ENCODE measurements at regions not wholly inside any gene's neighbourhood (a gene's known extent, or its start where the extent isn't known, plus 50 kb on each side); places are given as distances from the start of the nearest gene placed in this dataset.
"Not testable (repeated sequence)": the region's sequence is repeated elsewhere in the genome, so short reads cannot be mapped to it uniquely, and the experiment has no call there.

DNA sequence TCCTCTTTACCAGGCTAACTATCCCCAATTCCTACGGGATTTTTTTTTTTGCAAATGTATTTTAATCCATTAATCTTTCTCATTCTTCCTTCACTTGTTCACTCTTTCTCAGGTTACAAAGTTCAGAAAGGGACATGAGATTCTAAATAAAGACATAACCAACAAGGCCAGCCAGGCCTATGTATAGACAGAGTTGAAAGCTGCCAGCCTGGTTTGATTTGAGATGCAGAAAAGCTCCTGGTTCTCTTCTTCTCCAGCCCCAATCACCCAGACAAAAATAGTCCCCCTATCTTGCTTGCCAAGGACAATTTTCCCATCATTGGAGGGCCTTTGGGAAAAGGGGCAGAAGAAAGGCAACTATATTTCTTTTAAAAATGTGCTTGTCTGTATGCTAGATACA, 398.8 kb downstream of the NFIB start:
- no peak overlapping the region for H3K4me3 ChIP-seq
- no peak overlapping the region for H2AFZ ChIP-seq
- H3K9me3 ChIP-seq (ENCODE audit: low read depth): no peaks in the 10 kb centered on the region
- no peaks in the 10 kb centered on the region for H3K9me2 ChIP-seq (ENCODE audit: insufficient read depth)
- H3K27me3 ChIP-seq (replicated peaks; ENCODE audit: insufficient read depth): no peaks in the 10 kb centered on the region
- in situ Hi-C loops (cut with MboI): no loop called here
- WGBS, 2 experiments (ENCODE audit: low coverage in 1 of 2, low lambda C conversion rate in 2 of 2, missing lambda C conversion rate in 2 of 2): 54 to 70% methylated on average over 1 of the region's 1 CpG
- no peak overlapping the region for H3K9ac ChIP-seq
- no peak overlapping the region for H3K27ac ChIP-seq
- H3K79me2 ChIP-seq (ENCODE audit: insufficient read depth): no peaks in the 10 kb centered on the region
- no peak for TF ChIP-seq EZH2 (IDR thresholded peaks at IDR 0.05; ENCODE audit: insufficient read depth, poor library complexity, severe bottlenecking)
- no peak for TF ChIP-seq EZH2phosphoT487 (IDR thresholded peaks at IDR 0.05; ENCODE audit: insufficient read depth, low read depth)
- H3F3A ChIP-seq (ENCODE audit: insufficient read depth): no peaks in the 10 kb centered on the region
- no peaks in the 10 kb centered on the region for H3K36me3 ChIP-seq (ENCODE audit: low read depth)
- H3K4me2 ChIP-seq (ENCODE audit: unreplicated experiment): no peak overlapping the region
- DNase-seq: no peak
- no peaks in the 10 kb centered on the region for H3K4me1 ChIP-seq (ENCODE audit: insufficient read depth)
- no peaks in the 10 kb centered on the region for H4K20me1 ChIP-seq (ENCODE audit: insufficient read depth)

DNA sequence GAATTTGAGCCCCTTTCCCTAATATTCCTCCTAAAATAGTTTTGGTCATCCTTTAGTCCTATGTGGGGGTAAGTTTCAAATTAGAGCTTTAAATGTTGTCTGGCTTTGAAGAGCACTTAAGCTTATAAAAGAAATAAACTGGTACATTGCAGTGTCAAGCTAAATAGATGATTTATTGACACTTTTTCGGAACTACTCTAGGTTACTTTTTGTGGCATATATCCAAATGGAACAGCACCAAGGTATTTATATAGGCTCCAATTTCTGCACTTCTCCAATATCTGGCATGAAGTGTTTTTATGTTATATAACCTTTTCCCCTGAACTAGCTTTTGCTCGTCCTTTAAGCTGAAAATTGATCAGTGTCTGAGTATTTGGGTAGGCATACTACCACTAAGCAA, 402.5 kb downstream of the NFIB start:
- no peaks in the 10 kb centered on the region for H3K4me1 ChIP-seq (ENCODE audit: insufficient read depth)
- no peaks in the 10 kb centered on the region for H3K79me2 ChIP-seq (ENCODE audit: insufficient read depth)
- DNase-seq: no peak
- H3K4me3 ChIP-seq: no peak overlapping the region
- H3K9me3 ChIP-seq (ENCODE audit: low read depth): no peaks in the 10 kb centered on the region
- in situ Hi-C loops (cut with MboI): no loop called here
- no peak overlapping the region for H3K27ac ChIP-seq
- H4K20me1 ChIP-seq (ENCODE audit: insufficient read depth): no peaks in the 10 kb centered on the region
- no peak overlapping the region for H2AFZ ChIP-seq
- no peaks in the 10 kb centered on the region for H3F3A ChIP-seq (ENCODE audit: insufficient read depth)
- no peaks in the 10 kb centered on the region for H3K36me3 ChIP-seq (ENCODE audit: low read depth)
- 65 to 67% methylated on average over 2 of the region's 2 CpGs for WGBS, 2 experiments (ENCODE audit: low coverage in 1 of 2, low lambda C conversion rate in 2 of 2, missing lambda C conversion rate in 2 of 2)
- TF ChIP-seq EZH2 (IDR thresholded peaks at IDR 0.05; ENCODE audit: insufficient read depth, poor library complexity, severe bottlenecking) (no peak), EZH2phosphoT487 (IDR thresholded peaks at IDR 0.05; ENCODE audit: insufficient read depth, low read depth) (no peak)
- no peak overlapping the region for H3K9ac ChIP-seq
- no peak overlapping the region for H3K4me2 ChIP-seq (ENCODE audit: unreplicated experiment)
- H3K9me2 ChIP-seq (ENCODE audit: insufficient read depth): no peaks in the 10 kb centered on the region
- no peaks in the 10 kb centered on the region for H3K27me3 ChIP-seq (replicated peaks; ENCODE audit: insufficient read depth)

DNA sequence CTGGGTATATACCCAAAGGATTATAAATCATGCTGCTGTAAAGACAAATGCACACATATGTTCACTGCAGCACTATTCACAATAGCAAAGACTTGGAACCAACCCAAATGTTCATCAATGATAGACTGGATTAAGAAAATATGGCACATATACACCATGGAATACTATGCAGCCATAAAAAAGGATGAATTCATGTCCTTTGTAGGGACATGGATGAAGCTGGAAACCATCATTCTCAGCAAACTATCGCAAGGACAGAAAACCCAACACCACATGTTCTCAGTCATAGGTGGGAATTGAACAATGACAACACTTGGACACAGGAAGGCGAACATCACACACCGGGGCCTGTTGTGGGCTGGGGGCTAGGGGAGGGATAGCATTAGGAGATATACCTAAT, 406.1 kb downstream of the NFIB start:
- H3K9ac ChIP-seq; H3K9me3 ChIP-seq (ENCODE audit: low read depth); H4K20me1 ChIP-seq (ENCODE audit: insufficient read depth); H3K27ac ChIP-seq; H3K27me3 ChIP-seq (replicated peaks; ENCODE audit: insufficient read depth); H3K36me3 ChIP-seq (ENCODE audit: low read depth); H3K9me2 ChIP-seq (ENCODE audit: insufficient read depth); H2AFZ ChIP-seq; H3F3A ChIP-seq (ENCODE audit: insufficient read depth); H3K4me3 ChIP-seq; DNase-seq; H3K4me1 ChIP-seq (ENCODE audit: insufficient read depth); H3K4me2 ChIP-seq (ENCODE audit: unreplicated experiment); in situ Hi-C loops (cut with MboI); H3K79me2 ChIP-seq (ENCODE audit: insufficient read depth): not testable (repeated sequence)
- 80 to 81% methylated on average over 3 of the region's 3 CpGs for WGBS, 2 experiments (ENCODE audit: low coverage in 1 of 2, low lambda C conversion rate in 2 of 2, missing lambda C conversion rate in 2 of 2)

DNA sequence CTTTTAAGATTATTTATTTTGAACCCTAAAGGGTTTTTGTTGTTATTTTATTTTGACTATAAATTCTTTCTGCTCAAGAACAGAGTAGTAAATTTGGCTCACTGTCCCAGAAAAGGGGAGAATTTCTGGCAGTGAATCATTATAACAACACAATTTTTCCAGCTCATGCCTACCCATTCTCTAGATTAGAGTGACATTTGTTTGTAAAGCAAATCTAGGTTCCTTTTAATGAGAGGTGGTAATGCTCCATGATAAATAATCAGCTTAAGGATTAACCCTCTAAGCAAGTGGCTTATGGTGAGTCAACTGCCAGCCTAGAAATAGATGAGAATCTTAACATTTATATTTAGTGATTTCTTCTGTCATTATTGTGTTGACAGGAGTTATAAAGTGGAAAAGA, 409.2 kb downstream of the NFIB start:
- Histone ChIP-seq H3F3A (ENCODE audit: insufficient read depth) (no peaks in the 10 kb centered on the region), H3K79me2 (ENCODE audit: insufficient read depth) (no peaks in the 10 kb centered on the region), H3K27me3 (replicated peaks; ENCODE audit: insufficient read depth) (no peaks in the 10 kb centered on the region), H3K36me3 (ENCODE audit: low read depth) (no peaks in the 10 kb centered on the region), H3K4me1 (ENCODE audit: insufficient read depth) (no peaks in the 10 kb centered on the region), H3K9ac (no peak overlapping the region), H3K4me3 (no peak overlapping the region), H3K27ac (no peak overlapping the region), H3K4me2 (ENCODE audit: unreplicated experiment) (no peak overlapping the region), H3K9me2 (ENCODE audit: insufficient read depth) (no peaks in the 10 kb centered on the region), H4K20me1 (ENCODE audit: insufficient read depth) (no peaks in the 10 kb centered on the region), H3K9me3 (ENCODE audit: low read depth) (no peaks in the 10 kb centered on the region), H2AFZ (no peak overlapping the region)
- in situ Hi-C loops (cut with MboI): no loop called here
- TF ChIP-seq EZH2phosphoT487 (IDR thresholded peaks at IDR 0.05; ENCODE audit: insufficient read depth, low read depth) (no peak), EZH2 (IDR thresholded peaks at IDR 0.05; ENCODE audit: insufficient read depth, poor library complexity, severe bottlenecking) (no peak)
- no peak for DNase-seq

DNA sequence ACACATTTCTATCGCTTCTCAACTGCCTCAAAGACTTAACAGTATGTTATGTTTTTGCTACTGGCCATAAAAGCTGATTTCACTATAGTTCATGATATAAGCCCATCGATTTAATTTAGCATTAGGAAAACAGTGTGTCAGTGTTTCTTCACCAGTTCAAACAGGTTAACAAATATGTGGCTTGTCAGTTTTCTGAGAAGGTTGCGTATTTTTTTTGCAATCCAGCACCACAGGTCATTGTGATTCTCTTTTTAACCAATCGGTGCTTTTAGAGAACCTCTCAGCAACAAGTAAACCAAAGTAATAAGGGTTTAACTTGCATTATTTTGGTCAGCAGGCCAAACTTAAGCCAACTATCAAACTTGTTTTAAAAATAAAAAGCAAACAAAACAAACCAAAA, 409.6 kb downstream of the NFIB start:
- in situ Hi-C loops (cut with MboI): no loop called here
- H3K4me3 ChIP-seq: no peak overlapping the region

More for the DNA sequence above, 409.6 kb downstream of the NFIB start:
- Histone ChIP-seq H3K9me3 (ENCODE audit: low read depth) (no peaks in the 10 kb centered on the region), H3K4me2 (ENCODE audit: unreplicated experiment) (no peak overlapping the region), H3F3A (ENCODE audit: insufficient read depth) (no peaks in the 10 kb centered on the region), H3K79me2 (ENCODE audit: insufficient read depth) (no peaks in the 10 kb centered on the region), H3K27ac (no peak overlapping the region), H3K9me2 (ENCODE audit: insufficient read depth) (no peaks in the 10 kb centered on the region), H4K20me1 (ENCODE audit: insufficient read depth) (no peaks in the 10 kb centered on the region), H3K36me3 (ENCODE audit: low read depth) (no peaks in the 10 kb centered on the region), H3K9ac (no peak overlapping the region), H3K27me3 (replicated peaks; ENCODE audit: insufficient read depth) (no peaks in the 10 kb centered on the region), H3K4me1 (ENCODE audit: insufficient read depth) (no peaks in the 10 kb centered on the region), H2AFZ (no peak overlapping the region)
- TF ChIP-seq EZH2phosphoT487 (IDR thresholded peaks at IDR 0.05; ENCODE audit: insufficient read depth, low read depth) (no peak), EZH2 (IDR thresholded peaks at IDR 0.05; ENCODE audit: insufficient read depth, poor library complexity, severe bottlenecking) (no peak)
- DNase-seq: no peak
- WGBS, 2 experiments (ENCODE audit: low coverage in 1 of 2, low lambda C conversion rate in 2 of 2, missing lambda C conversion rate in 2 of 2): 73 to 75% methylated on average over 4 of the region's 4 CpGs

Measured in GM23248 (cell line).